ENCODE measurements at regions not wholly inside any gene's neighbourhood (a gene's known extent, or its start where the extent isn't known, plus 50 kb on each side); places are given as distances from the start of the nearest gene placed in this dataset.

DNA sequence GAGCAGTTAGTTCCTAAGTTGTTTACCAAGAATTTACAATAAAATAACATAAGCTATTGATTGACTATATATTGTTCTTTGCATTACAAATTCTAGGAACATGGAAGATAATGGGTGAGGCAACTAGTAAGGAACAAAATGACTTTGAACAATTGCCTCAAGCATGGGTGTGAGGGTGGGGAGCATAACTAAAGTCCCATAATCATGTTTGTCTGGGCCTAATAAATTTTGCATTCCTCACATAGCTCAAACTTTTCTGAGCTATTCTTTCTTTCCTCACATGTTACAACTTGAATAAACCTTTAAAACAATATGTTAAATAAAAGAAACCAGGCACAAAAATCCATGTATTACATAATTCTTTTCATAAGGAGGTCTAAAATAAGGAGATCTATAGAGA is 1066.1 kb downstream of the NR2F1-AS1 start:
- TF ChIP-seq POLR2A (IDR thresholded peaks at IDR 0.05), result no peak
- TF ChIP-seq, protein P1, sequence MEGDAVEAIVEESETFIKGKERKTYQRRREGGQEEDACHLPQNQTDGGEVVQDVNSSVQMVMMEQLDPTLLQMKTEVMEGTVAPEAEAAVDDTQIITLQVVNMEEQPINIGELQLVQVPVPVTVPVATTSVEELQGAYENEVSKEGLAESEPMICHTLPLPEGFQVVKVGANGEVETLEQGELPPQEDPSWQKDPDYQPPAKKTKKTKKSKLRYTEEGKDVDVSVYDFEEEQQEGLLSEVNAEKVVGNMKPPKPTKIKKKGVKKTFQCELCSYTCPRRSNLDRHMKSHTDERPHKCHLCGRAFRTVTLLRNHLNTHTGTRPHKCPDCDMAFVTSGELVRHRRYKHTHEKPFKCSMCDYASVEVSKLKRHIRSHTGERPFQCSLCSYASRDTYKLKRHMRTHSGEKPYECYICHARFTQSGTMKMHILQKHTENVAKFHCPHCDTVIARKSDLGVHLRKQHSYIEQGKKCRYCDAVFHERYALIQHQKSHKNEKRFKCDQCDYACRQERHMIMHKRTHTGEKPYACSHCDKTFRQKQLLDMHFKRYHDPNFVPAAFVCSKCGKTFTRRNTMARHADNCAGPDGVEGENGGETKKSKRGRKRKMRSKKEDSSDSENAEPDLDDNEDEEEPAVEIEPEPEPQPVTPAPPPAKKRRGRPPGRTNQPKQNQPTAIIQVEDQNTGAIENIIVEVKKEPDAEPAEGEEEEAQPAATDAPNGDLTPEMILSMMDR (IDR thresholded peaks at IDR 0.05), result no peak
- Histone ChIP-seq H3K4me3 (no peak overlapping the region), H3K27me3 (no peaks in the 10 kb centered on the region), H3K9me3 (peaks cover 0 to 45% (median 24%) of the 10 kb centered on the region in 12 donors), H3K36me3 (no peaks in the 10 kb centered on the region), H3K27ac (no peak overlapping the region), H3K4me1 (peaks cover 0 to 3% (median 0%) of the 10 kb centered on the region in 12 donors)
- DNase-seq (no peak), ATAC-seq (no peak)
- intact Hi-C loops (cut with DNase I), result no loop called here

DNA sequence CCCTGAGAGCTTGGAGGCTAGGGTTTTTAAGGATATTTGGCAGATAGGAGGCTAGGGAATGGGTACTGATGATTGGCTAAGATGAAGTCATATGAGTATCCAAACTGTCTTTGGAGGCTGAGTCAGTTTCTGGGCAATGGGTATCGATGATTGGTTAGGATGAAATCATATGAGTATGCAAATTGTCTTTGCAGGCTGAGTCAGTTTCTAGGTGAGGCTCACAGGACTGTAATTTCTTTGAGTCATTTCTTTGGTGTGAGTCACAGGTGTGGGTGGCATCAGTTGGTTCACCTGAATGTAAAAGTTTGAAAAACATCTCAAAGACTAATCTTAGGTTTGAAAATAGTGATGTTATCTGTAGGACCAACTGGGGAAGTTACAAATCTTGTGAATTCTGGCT is 1068.0 kb downstream of the NR2F1-AS1 start:
- DNase-seq (no peak), ATAC-seq (no peak)
- intact Hi-C loops (cut with DNase I), result no loop called here
- Histone ChIP-seq H3K27me3 (no peaks in the 10 kb centered on the region), H3K4me3 (no peak overlapping the region), H3K36me3 (no peaks in the 10 kb centered on the region), H3K9me3 (peaks cover 0 to 60% (median 34%) of the 10 kb centered on the region in 12 donors), H3K4me1 (no peaks in the 10 kb centered on the region), H3K27ac (no peak overlapping the region)
- 60 to 79% (median 67%) methylated on average over 1 of the region's 1 CpG for WGBS, 4 donors
- TF ChIP-seq, protein P1 (IDR thresholded peaks at IDR 0.05), result no peak
- TF ChIP-seq POLR2A (IDR thresholded peaks at IDR 0.05), result no peak

GRCh38 chr5:92508271-92508670 is 1072.7 kb downstream of the NR2F1-AS1 start:
- H3K4me1 ChIP-seq, result no peaks in the 10 kb centered on the region
- H3K4me3 ChIP-seq, result no peak overlapping the region
- H3K9me3 ChIP-seq, result peaks cover 0 to 50% (median 32%) of the 10 kb centered on the region in 12 donors
- no peak for DNase-seq
- H3K27me3 ChIP-seq, result no peaks in the 10 kb centered on the region
- intact Hi-C loops (cut with DNase I), result no loop called here
- no peak overlapping the region for H3K27ac ChIP-seq
- ATAC-seq, result no peak
- TF ChIP-seq, protein P1 (IDR thresholded peaks at IDR 0.05), result no peak
- TF ChIP-seq POLR2A (IDR thresholded peaks at IDR 0.05), result no peak
- no peaks in the 10 kb centered on the region for H3K36me3 ChIP-seq

GRCh38 chr5:92505925-92506324 is 1075.1 kb downstream of the NR2F1-AS1 start:
- ATAC-seq (no peak), DNase-seq (no peak)
- no peak overlapping the region for H3K27ac ChIP-seq
- H3K4me1 ChIP-seq, result no peaks in the 10 kb centered on the region
- H3K9me3 ChIP-seq, result peaks cover 0 to 29% (median 15%) of the 10 kb centered on the region in 12 donors
- no peaks in the 10 kb centered on the region for H3K36me3 ChIP-seq
- no peaks in the 10 kb centered on the region for H3K27me3 ChIP-seq
- H3K4me3 ChIP-seq, result no peak overlapping the region
- intact Hi-C loops (cut with DNase I), result no loop called here
- no peak for TF ChIP-seq POLR2A (IDR thresholded peaks at IDR 0.05)
- TF ChIP-seq, protein P1 (IDR thresholded peaks at IDR 0.05), result no peak

All from heart left ventricle (tissue), 16 donors.